ENCODE measurements at regions not wholly inside any gene's neighbourhood (a gene's known extent, or its start where the extent isn't known, plus 50 kb on each side); places are given as distances from the start of the nearest gene placed in this dataset.
A peak's percentile ranks its signal among the peaks of the same experiment; 100 is the strongest.

GRCh38 chr3:110736332-110736731 lies 335.3 kb upstream of the NECTIN3 start:
- H3K4me3 ChIP-seq (ENCODE audit: low read depth, low read length): no peak overlapping the region
- no peak for DNase-seq (ENCODE audit: low read depth)
- H3K27me3 ChIP-seq (ENCODE audit: control insufficient read depth, insufficient read depth, low read length): no peaks in the 10 kb centered on the region
- TF ChIP-seq, protein P1, sequence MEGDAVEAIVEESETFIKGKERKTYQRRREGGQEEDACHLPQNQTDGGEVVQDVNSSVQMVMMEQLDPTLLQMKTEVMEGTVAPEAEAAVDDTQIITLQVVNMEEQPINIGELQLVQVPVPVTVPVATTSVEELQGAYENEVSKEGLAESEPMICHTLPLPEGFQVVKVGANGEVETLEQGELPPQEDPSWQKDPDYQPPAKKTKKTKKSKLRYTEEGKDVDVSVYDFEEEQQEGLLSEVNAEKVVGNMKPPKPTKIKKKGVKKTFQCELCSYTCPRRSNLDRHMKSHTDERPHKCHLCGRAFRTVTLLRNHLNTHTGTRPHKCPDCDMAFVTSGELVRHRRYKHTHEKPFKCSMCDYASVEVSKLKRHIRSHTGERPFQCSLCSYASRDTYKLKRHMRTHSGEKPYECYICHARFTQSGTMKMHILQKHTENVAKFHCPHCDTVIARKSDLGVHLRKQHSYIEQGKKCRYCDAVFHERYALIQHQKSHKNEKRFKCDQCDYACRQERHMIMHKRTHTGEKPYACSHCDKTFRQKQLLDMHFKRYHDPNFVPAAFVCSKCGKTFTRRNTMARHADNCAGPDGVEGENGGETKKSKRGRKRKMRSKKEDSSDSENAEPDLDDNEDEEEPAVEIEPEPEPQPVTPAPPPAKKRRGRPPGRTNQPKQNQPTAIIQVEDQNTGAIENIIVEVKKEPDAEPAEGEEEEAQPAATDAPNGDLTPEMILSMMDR (IDR thresholded peaks at IDR 0.05; ENCODE audit: insufficient read depth, low read length, severe bottlenecking): no peak
- no peaks in the 10 kb centered on the region for H3K36me3 ChIP-seq (ENCODE audit: control insufficient read depth, insufficient read depth, low read length)
- FAIRE-seq: no peak

DNA sequence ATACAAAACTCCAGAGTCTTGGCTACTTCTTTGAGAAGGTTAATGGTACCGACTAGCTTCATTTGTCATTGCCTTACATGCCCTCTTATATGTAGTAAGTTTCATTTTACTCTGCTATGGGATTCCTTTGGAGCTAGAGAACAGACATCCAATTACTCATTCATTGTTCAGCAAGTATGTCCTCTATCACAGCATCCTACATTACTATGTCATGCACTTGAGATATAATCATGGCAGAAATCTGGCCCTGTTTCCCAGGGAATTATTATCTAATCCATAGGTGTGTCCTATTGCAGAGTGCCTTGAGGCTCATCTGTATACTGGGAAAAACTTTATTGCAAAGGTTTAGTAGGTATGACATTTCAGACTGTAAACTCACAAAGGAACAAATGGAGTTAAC lies 333.1 kb upstream of the NECTIN3 start:
- no peak for FAIRE-seq
- Histone ChIP-seq H3K4me3 (ENCODE audit: low read depth, low read length) (no peak overlapping the region), H3K27me3 (ENCODE audit: control insufficient read depth, insufficient read depth, low read length) (no peaks in the 10 kb centered on the region), H3K36me3 (ENCODE audit: control insufficient read depth, insufficient read depth, low read length) (no peaks in the 10 kb centered on the region)
- TF ChIP-seq, protein P1 (IDR thresholded peaks at IDR 0.05; ENCODE audit: insufficient read depth, low read length, severe bottlenecking): no peak
- DNase-seq (ENCODE audit: low read depth): peak; percentile 13

- Histone ChIP-seq H3K4me3 (ENCODE audit: low read depth, low read length) (no peak overlapping the region), H3K36me3 (ENCODE audit: control insufficient read depth, insufficient read depth, low read length) (no peaks in the 10 kb centered on the region), H3K27me3 (ENCODE audit: control insufficient read depth, insufficient read depth, low read length) (no peaks in the 10 kb centered on the region)
- TF ChIP-seq, protein P1 (IDR thresholded peaks at IDR 0.05; ENCODE audit: insufficient read depth, low read length, severe bottlenecking): no peak
- FAIRE-seq (no peak), DNase-seq (ENCODE audit: low read depth) (no peak)
These were observed 329.7 kb upstream of the NECTIN3 start for GRCh38 chr3:110741891-110742290.

DNA sequence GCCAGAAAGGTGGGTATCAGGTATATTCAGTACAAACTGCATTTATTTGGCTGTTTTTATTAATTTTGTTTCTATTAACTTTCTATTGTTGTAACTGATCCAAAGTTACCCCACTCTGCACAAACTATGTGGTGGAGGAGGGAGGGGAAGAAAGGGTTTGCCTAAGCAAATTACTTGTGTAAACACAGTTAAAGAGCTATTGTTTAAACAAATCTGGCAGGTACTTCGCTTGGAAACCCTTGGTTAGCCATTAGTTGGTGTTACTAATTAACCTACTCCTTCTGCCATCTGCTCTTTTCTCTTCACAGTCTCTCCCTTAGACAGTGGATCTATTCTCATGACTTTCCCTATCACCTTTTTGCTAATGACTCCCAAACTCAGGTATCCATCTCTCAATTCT lies 328.4 kb upstream of the NECTIN3 start:
- no peak for FAIRE-seq

DNA sequence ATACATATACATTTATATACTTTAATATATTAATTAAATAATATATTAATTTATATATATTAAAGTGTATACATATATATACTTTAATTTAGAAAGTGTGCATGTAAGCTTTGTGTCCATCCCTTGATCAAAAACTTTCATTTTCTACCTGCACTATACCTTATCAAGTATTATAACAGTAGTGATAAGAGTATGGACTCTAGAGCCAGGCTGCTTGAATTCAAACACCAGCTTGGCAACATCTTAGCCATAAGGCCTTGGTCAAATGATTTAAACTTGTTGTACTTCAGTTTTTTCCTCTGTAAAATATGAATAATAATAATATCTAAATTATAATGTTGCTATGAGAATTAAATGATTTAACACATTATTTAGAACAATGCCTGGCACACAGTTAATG lies 327.6 kb upstream of the NECTIN3 start:
- DNase-seq (ENCODE audit: low read depth) (no peak), FAIRE-seq (no peak)
- Histone ChIP-seq H3K4me3 (ENCODE audit: low read depth, low read length) (no peak overlapping the region), H3K36me3 (ENCODE audit: control insufficient read depth, insufficient read depth, low read length) (no peaks in the 10 kb centered on the region), H3K27me3 (ENCODE audit: control insufficient read depth, insufficient read depth, low read length) (no peaks in the 10 kb centered on the region)
- TF ChIP-seq, protein P1 (IDR thresholded peaks at IDR 0.05; ENCODE audit: insufficient read depth, low read length, severe bottlenecking): no peak

More for the DNA sequence above, 328.4 kb upstream of the NECTIN3 start:
- TF ChIP-seq, protein P1 (IDR thresholded peaks at IDR 0.05; ENCODE audit: insufficient read depth, low read length, severe bottlenecking): no peak
- H3K36me3 ChIP-seq (ENCODE audit: control insufficient read depth, insufficient read depth, low read length): no peaks in the 10 kb centered on the region
- H3K27me3 ChIP-seq (ENCODE audit: control insufficient read depth, insufficient read depth, low read length): no peaks in the 10 kb centered on the region
- DNase-seq (ENCODE audit: low read depth): no peak
- no peak overlapping the region for H3K4me3 ChIP-seq (ENCODE audit: low read depth, low read length)

GRCh38 chr3:110744723-110745122 lies 326.9 kb upstream of the NECTIN3 start:
- TF ChIP-seq, protein P1 (IDR thresholded peaks at IDR 0.05; ENCODE audit: insufficient read depth, low read length, severe bottlenecking): no peak
- H3K4me3 ChIP-seq (ENCODE audit: low read depth, low read length): no peak overlapping the region
- no peak for DNase-seq (ENCODE audit: low read depth)
- H3K27me3 ChIP-seq (ENCODE audit: control insufficient read depth, insufficient read depth, low read length): no peaks in the 10 kb centered on the region
- no peaks in the 10 kb centered on the region for H3K36me3 ChIP-seq (ENCODE audit: control insufficient read depth, insufficient read depth, low read length)
- FAIRE-seq: no peak

Data from bronchial epithelial cell (primary cell).